ENCODE measurements at regions not wholly inside any gene's neighbourhood (a gene's known extent, or its start where the extent isn't known, plus 50 kb on each side); places are given as distances from the start of the nearest gene placed in this dataset.

GRCh38 chr7:20980668-20981264 lies 194.1 kb upstream of the SP8 start:
- no peaks in the 10 kb centered on the region for H3K79me2 ChIP-seq (ENCODE audit: low read depth)
- Mint-ChIP-seq H3K9me3 (peaks cover 4% of the 10 kb centered on the region), H3K27ac (no peak overlapping the region), H3K4me3 (no peak overlapping the region), H3K36me3 (no peaks in the 10 kb centered on the region), H3K27me3 (ENCODE audit: insufficient read depth, low read depth) (peaks cover 3% of the 10 kb centered on the region), H3K4me1 (peaks cover 9% of the 10 kb centered on the region)
- H3K36me3 ChIP-seq = no peaks in the 10 kb centered on the region
- H3K27me3 ChIP-seq = no peaks in the 10 kb centered on the region
- H3F3A ChIP-seq (ENCODE audit: low read depth) = peaks cover 11% of the 10 kb centered on the region
- H3K4me3 ChIP-seq = no peak overlapping the region
- H3K4me1 ChIP-seq = peaks cover 9% of the 10 kb centered on the region
- TF ChIP-seq EZH2 (IDR thresholded peaks at IDR 0.05) = no peak
- TF ChIP-seq CTCF (IDR thresholded peaks at IDR 0.05) = no peak
- no peak for TF ChIP-seq EZH2phosphoT487 (IDR thresholded peaks at IDR 0.05)
- H3K4me2 ChIP-seq = no peak overlapping the region
- H3K27ac ChIP-seq = no peak overlapping the region
- H2AFZ ChIP-seq (replicated peaks) = no peak overlapping the region
- no peak overlapping the region for H3K9ac ChIP-seq
- no peaks in the 10 kb centered on the region for H4K20me1 ChIP-seq (ENCODE audit: low read depth)
- DNase-seq (ENCODE audit: low spot score) = no peak
- no peaks in the 10 kb centered on the region for H3K9me3 ChIP-seq (ENCODE audit: low read depth)

GRCh38 chr7:20988340-20988739 lies 201.7 kb upstream of the SP8 start:
- Mint-ChIP-seq H3K9me3 (peaks cover 10% of the 10 kb centered on the region), H3K27ac (peak overlapping the region; percentile 9), H3K36me3 (no peaks in the 10 kb centered on the region), H3K4me3 (no peak overlapping the region), H3K4me1 (peaks cover 12% of the 10 kb centered on the region), H3K27me3 (ENCODE audit: insufficient read depth, low read depth) (peaks cover 4% of the 10 kb centered on the region)
- no peak for DNase-seq (ENCODE audit: low spot score)
- no peak overlapping the region for H3K9ac ChIP-seq
- peaks cover 4% of the 10 kb centered on the region for H3K9me3 ChIP-seq (ENCODE audit: low read depth)
- H3K4me1 ChIP-seq = peaks cover 37% of the 10 kb centered on the region
- H3K27me3 ChIP-seq = no peaks in the 10 kb centered on the region
- peaks cover 2% of the 10 kb centered on the region for H3K36me3 ChIP-seq
- H3F3A ChIP-seq (ENCODE audit: low read depth) = peaks cover 25% of the 10 kb centered on the region
- no peaks in the 10 kb centered on the region for H3K79me2 ChIP-seq (ENCODE audit: low read depth)
- H3K4me2 ChIP-seq = no peak overlapping the region
- H2AFZ ChIP-seq (replicated peaks) = no peak overlapping the region
- H3K4me3 ChIP-seq = no peak overlapping the region
- TF ChIP-seq EZH2 (IDR thresholded peaks at IDR 0.05) (no peak), CTCF (IDR thresholded peaks at IDR 0.05) (no peak), EZH2phosphoT487 (IDR thresholded peaks at IDR 0.05) (no peak)
- H3K27ac ChIP-seq = no peak overlapping the region
- no peaks in the 10 kb centered on the region for H4K20me1 ChIP-seq (ENCODE audit: low read depth)

GRCh38 chr7:20991544-20991943 lies 204.9 kb upstream of the SP8 start:
- Histone ChIP-seq H3F3A (ENCODE audit: low read depth) (peaks cover 8% of the 10 kb centered on the region), H3K4me3 (no peak overlapping the region), H4K20me1 (ENCODE audit: low read depth) (no peaks in the 10 kb centered on the region), H3K27ac (no peak overlapping the region), H3K9me3 (ENCODE audit: low read depth) (peaks cover 7% of the 10 kb centered on the region), H3K4me1 (peaks cover 25% of the 10 kb centered on the region), H2AFZ (replicated peaks) (no peak overlapping the region), H3K36me3 (peaks cover 8% of the 10 kb centered on the region), H3K4me2 (no peak overlapping the region), H3K27me3 (no peaks in the 10 kb centered on the region), H3K79me2 (ENCODE audit: low read depth) (no peaks in the 10 kb centered on the region), H3K9ac (no peak overlapping the region)
- peak; percentile 5 for DNase-seq (ENCODE audit: low spot score)
- Mint-ChIP-seq H3K36me3 (peaks cover 2% of the 10 kb centered on the region), H3K27me3 (ENCODE audit: insufficient read depth, low read depth) (peaks cover 4% of the 10 kb centered on the region), H3K4me1 (peaks cover 12% of the 10 kb centered on the region), H3K9me3 (peaks cover 20% of the 10 kb centered on the region), H3K4me3 (no peak overlapping the region), H3K27ac (no peak overlapping the region)
- TF ChIP-seq CTCF (IDR thresholded peaks at IDR 0.05) (peak; percentile 41), EZH2 (IDR thresholded peaks at IDR 0.05) (no peak)

Measured in neural progenitor cell (in vitro differentiated cells).